GM23248 (cell line): ENCODE measurements at regions not wholly inside any gene's neighbourhood (a gene's known extent, or its start where the extent isn't known, plus 50 kb on each side); places are given as distances from the start of the nearest gene placed in this dataset.

ENCODE experiments used
- DNase-seq: peaks from one replicate; pipeline ENCODE4 v3.0.0-alpha.2; 2015
- H2AFZ ChIP-seq: fragments of 200-600 bp; sonication (generic); 2 replicates; pipeline ENCODE4 v1.6.1; 2016; ENCODE audit warnings: antibody characterized with exemption
- H3F3A ChIP-seq: fragments of 200-600 bp; sonication (generic); 2 replicates; pipeline ENCODE4 v1.6.1; 2016; ENCODE audit warnings: mild to moderate bottlenecking, antibody characterized with exemption, mixed run types; ENCODE audit not compliant: insufficient read depth
- H3K27ac ChIP-seq: fragments of 200-600 bp; sonication (generic); 2 replicates; pipeline ENCODE4 v1.5.1; 2016; ENCODE audit warnings: mild to moderate bottlenecking
- H3K27me3 ChIP-seq: fragments of 200-600 bp; sonication (generic); replicated peaks from 2 replicates; pipeline ENCODE4 v1.6.1; 2016; ENCODE audit warnings: mild to moderate bottlenecking; ENCODE audit not compliant: insufficient read depth
- H3K36me3 ChIP-seq: fragments of 200-600 bp; sonication (generic); 2 replicates; pipeline ENCODE4 v1.6.1; 2016; ENCODE audit warnings: low read depth, mild to moderate bottlenecking
- H3K4me1 ChIP-seq: fragments of 200-600 bp; sonication (generic); 2 replicates; pipeline ENCODE4 v1.6.1; 2016; ENCODE audit warnings: mild to moderate bottlenecking; ENCODE audit not compliant: insufficient read depth
- H3K4me2 ChIP-seq: fragments of 200-600 bp; sonication (generic); one replicate; pipeline ENCODE4 v1.6.1; 2016; ENCODE audit warnings: mild to moderate bottlenecking; ENCODE audit not compliant: unreplicated experiment
- H3K4me3 ChIP-seq: fragments of 200-600 bp; sonication (generic); 2 replicates; pipeline ENCODE4 v1.5.1; 2016; ENCODE audit warnings: mild to moderate bottlenecking
- H3K79me2 ChIP-seq: fragments of 200-600 bp; sonication (generic); 2 replicates; pipeline ENCODE4 v1.6.1; 2016; ENCODE audit warnings: mild to moderate bottlenecking; ENCODE audit not compliant: insufficient read depth
- H3K9ac ChIP-seq: fragments of 200-600 bp; sonication (generic); 2 replicates; pipeline ENCODE4 v1.6.1; 2016; ENCODE audit warnings: mild to moderate bottlenecking
- H3K9me2 ChIP-seq: fragments of 200-600 bp; sonication (generic); 2 replicates; pipeline ENCODE4 v1.6.1; 2016; ENCODE audit warnings: mixed run types, mild to moderate bottlenecking, moderate library complexity; ENCODE audit not compliant: insufficient read depth
- H3K9me3 ChIP-seq: fragments of 200-600 bp; sonication (generic); one replicate; pipeline ENCODE4 v1.6.1; 2017; ENCODE audit warnings: low read depth
- H4K20me1 ChIP-seq: fragments of 200-600 bp; sonication (generic); 2 replicates; pipeline ENCODE4 v1.6.0; 2016; ENCODE audit not compliant: insufficient read depth
- EZH2 ChIP-seq: fragments of 200-600 bp; sonication (generic); IDR thresholded peaks from 2 replicates; pipeline ENCODE4 v1.6.1; 2018; ENCODE audit warnings: antibody characterized with exemption, mild to moderate bottlenecking; ENCODE audit not compliant: insufficient read depth, poor library complexity, severe bottlenecking
- EZH2phosphoT487 ChIP-seq: fragments of 200-600 bp; sonication (generic); IDR thresholded peaks from 2 replicates; pipeline ENCODE4 v1.6.1; 2018; ENCODE audit warnings: antibody characterized with exemption, moderate library complexity, mild to moderate bottlenecking, low read depth; ENCODE audit not compliant: insufficient read depth
- WGBS, 2 experiments: methylation state at CpG; one replicate each; pipeline ENCODE4 v1.1.6; 2015 to 2017; ENCODE audit warnings: low lambda C conversion rate in 2 of 2, low coverage in 1 of 2; ENCODE audit errors: missing lambda C conversion rate in 2 of 2; 5-methylcytosine and 5-hydroxymethylcytosine counted together
- in situ Hi-C: fragments of 300-500 bp; cut with MboI; formaldehyde crosslinking; loops from 2 replicates; pipeline ENCODE4 v1.15.0; 2020

GRCh38 chr2:107475859-107476258 lies 350.8 kb upstream of the RGPD4 start:
- no peaks in the 10 kb centered on the region for H4K20me1 ChIP-seq
- H3K36me3 ChIP-seq = no peaks in the 10 kb centered on the region
- no peaks in the 10 kb centered on the region for H3K4me1 ChIP-seq
- 38% methylated on average over 2 of the region's 2 CpGs for WGBS, 2 experiments
- H3F3A ChIP-seq = no peaks in the 10 kb centered on the region
- H3K9ac ChIP-seq = no peak overlapping the region
- H2AFZ ChIP-seq = no peak overlapping the region
- no peak overlapping the region for H3K27ac ChIP-seq
- no peaks in the 10 kb centered on the region for H3K27me3 ChIP-seq
- H3K9me3 ChIP-seq = no peaks in the 10 kb centered on the region
- H3K79me2 ChIP-seq = no peaks in the 10 kb centered on the region
- H3K4me2 ChIP-seq = no peak overlapping the region
- in situ Hi-C loops = no loop called here
- TF ChIP-seq EZH2phosphoT487 (no peak), EZH2 (no peak)
- no peak overlapping the region for H3K4me3 ChIP-seq
- H3K9me2 ChIP-seq = no peaks in the 10 kb centered on the region
- DNase-seq = no peak

- H3K9me3 ChIP-seq = no peaks in the 10 kb centered on the region
- H3K9ac ChIP-seq = no peak overlapping the region
- no peaks in the 10 kb centered on the region for H4K20me1 ChIP-seq
- H3F3A ChIP-seq = no peaks in the 10 kb centered on the region
- no peaks in the 10 kb centered on the region for H3K79me2 ChIP-seq
- no peaks in the 10 kb centered on the region for H3K9me2 ChIP-seq
- H3K4me1 ChIP-seq = no peaks in the 10 kb centered on the region
- H3K36me3 ChIP-seq = no peaks in the 10 kb centered on the region
- in situ Hi-C loops = no loop called here
- no peak overlapping the region for H3K4me2 ChIP-seq
- no peak overlapping the region for H3K4me3 ChIP-seq
- no peak overlapping the region for H2AFZ ChIP-seq
- no peak overlapping the region for H3K27ac ChIP-seq
- DNase-seq = no peak
- TF ChIP-seq EZH2 (no peak), EZH2phosphoT487 (no peak)
- peaks cover 7% of the 10 kb centered on the region for H3K27me3 ChIP-seq
Observed at GRCh38 chr2:107502539-107502938, 324.2 kb upstream of the RGPD4 start.

DNA sequence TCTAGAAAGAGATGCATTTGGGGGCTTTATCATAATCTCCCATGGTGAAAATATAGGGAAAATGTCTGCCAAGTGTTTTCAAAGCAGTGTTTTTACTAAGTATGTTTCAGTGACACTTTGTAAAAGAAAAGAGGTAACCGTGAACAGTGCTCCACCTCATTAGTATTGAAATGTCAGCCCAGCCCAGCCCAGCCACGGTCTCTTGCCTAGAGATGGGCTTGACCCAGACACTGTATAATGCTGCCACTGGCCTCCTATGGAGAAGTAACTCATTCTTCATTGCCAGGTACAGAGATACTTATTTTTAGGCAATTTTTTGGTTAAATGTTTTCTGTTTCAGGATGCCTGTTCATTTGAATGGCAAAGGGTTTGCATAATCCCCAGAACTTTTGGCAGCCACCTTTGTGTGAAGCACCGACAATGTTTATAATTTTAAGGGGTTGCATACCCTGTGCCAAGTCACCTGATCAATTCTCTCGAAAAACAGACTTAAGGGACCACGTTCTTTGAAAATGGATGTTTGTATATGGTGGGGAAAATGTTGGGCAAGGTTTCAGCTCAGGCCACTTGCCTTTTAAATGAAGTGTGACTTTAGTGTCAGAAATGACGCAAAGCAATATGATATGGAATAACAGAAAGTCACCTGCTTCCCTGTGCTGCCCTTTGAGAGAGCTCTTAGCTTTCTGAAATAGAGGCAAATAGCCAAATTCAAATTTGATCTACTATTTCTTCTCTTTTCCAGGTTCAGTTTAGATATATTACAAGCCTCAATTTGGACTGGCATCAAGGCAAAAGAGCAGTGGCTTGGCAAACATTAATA lies 314.5 kb upstream of the RGPD4 start:
- no peak overlapping the region for H3K9ac ChIP-seq
- H2AFZ ChIP-seq = no peak overlapping the region
- no peaks in the 10 kb centered on the region for H3K9me3 ChIP-seq
- no peaks in the 10 kb centered on the region for H3F3A ChIP-seq
- WGBS, 2 experiments = 30 to 38% methylated on average over 6 of the region's 6 CpGs
- H3K27me3 ChIP-seq = no peaks in the 10 kb centered on the region
- H3K36me3 ChIP-seq = no peaks in the 10 kb centered on the region
- in situ Hi-C loops = no loop called here
- H3K79me2 ChIP-seq = no peaks in the 10 kb centered on the region
- H3K9me2 ChIP-seq = no peaks in the 10 kb centered on the region
- DNase-seq = no peak
- no peaks in the 10 kb centered on the region for H3K4me1 ChIP-seq
- TF ChIP-seq EZH2 (no peak), EZH2phosphoT487 (no peak)
- no peak overlapping the region for H3K27ac ChIP-seq
- H3K4me2 ChIP-seq = no peak overlapping the region
- no peaks in the 10 kb centered on the region for H4K20me1 ChIP-seq
- no peak overlapping the region for H3K4me3 ChIP-seq

- WGBS, 2 experiments = 3% methylated on average over 1 of the region's 1 CpG
- no peak overlapping the region for H2AFZ ChIP-seq
- H3K27ac ChIP-seq = no peak overlapping the region
- TF ChIP-seq EZH2 (no peak), EZH2phosphoT487 (no peak)
- no peaks in the 10 kb centered on the region for H3K36me3 ChIP-seq
- no peaks in the 10 kb centered on the region for H3K27me3 ChIP-seq
- H3K4me1 ChIP-seq = no peaks in the 10 kb centered on the region
- no peaks in the 10 kb centered on the region for H3F3A ChIP-seq
- no peaks in the 10 kb centered on the region for H3K79me2 ChIP-seq
- peak; percentile 42 for DNase-seq
- no peaks in the 10 kb centered on the region for H4K20me1 ChIP-seq
- no peak overlapping the region for H3K9ac ChIP-seq
- H3K4me2 ChIP-seq = no peak overlapping the region
- in situ Hi-C loops = no loop called here
- no peak overlapping the region for H3K4me3 ChIP-seq
- 0 out of 2 replicates have a peak, but pooled peaks cover 3% of the 10 kb centered on the region for H3K9me2 ChIP-seq
- no peaks in the 10 kb centered on the region for H3K9me3 ChIP-seq
Observed at GRCh38 chr2:107525406-107525805, 301.3 kb upstream of the RGPD4 start.
